ENCODE measurements at regions not wholly inside any gene's neighbourhood (a gene's known extent, or its start where the extent isn't known, plus 50 kb on each side); places are given as distances from the start of the nearest gene placed in this dataset.

- ATAC-seq (no peak), DNase-seq (no peak), FAIRE-seq (no peak)
- Histone ChIP-seq H3K9me3 (no peaks in the 10 kb centered on the region), H3K36me3 (no peaks in the 10 kb centered on the region), H3K4me3 (no peak overlapping the region), H3K4me1 (no peaks in the 10 kb centered on the region), H3K27ac (no peak overlapping the region), H3K27me3 (peaks cover 0 to 3% (median 0%) of the 10 kb centered on the region in 4 donors)
- intact Hi-C loops (cut with DNase I) = no loop called here
- TF ChIP-seq CTCF (IDR thresholded peaks at IDR 0.05) = no peak
- 70 to 82% methylated on average over 2 of the region's 2 CpGs for WGBS, 2 donors
Measured at GRCh38 chr10:27599546-27599945, 95.4 kb downstream of the RAB18 start.

- no peak overlapping the region for H3K4me3 ChIP-seq
- intact Hi-C loops (cut with DNase I) = no loop called here
- FAIRE-seq (no peak), DNase-seq (no peak), ATAC-seq (no peak)
- no peaks in the 10 kb centered on the region for H3K36me3 ChIP-seq
- no peak overlapping the region for H3K27ac ChIP-seq
- peaks cover 0 to 3% (median 0%) of the 10 kb centered on the region in 4 donors for H3K27me3 ChIP-seq
- no peak for TF ChIP-seq CTCF (IDR thresholded peaks at IDR 0.05)
- no peaks in the 10 kb centered on the region for H3K9me3 ChIP-seq
- WGBS, 2 donors = 79 to 93% methylated on average over 2 of the region's 2 CpGs
- no peaks in the 10 kb centered on the region for H3K4me1 ChIP-seq
Measured at GRCh38 chr10:27600930-27601329, 96.8 kb downstream of the RAB18 start.

- H3K9me3 ChIP-seq = no peaks in the 10 kb centered on the region
- no peak overlapping the region for H3K4me3 ChIP-seq
- WGBS, 2 donors = 71 to 77% methylated on average over 5 of the region's 5 CpGs
- H3K27me3 ChIP-seq = peaks cover 0 to 3% (median 0%) of the 10 kb centered on the region in 4 donors
- no peak overlapping the region for H3K27ac ChIP-seq
- DNase-seq = no peak
- intact Hi-C loops (cut with DNase I) = no loop called here
- no peak for TF ChIP-seq CTCF (IDR thresholded peaks at IDR 0.05)
- no peaks in the 10 kb centered on the region for H3K36me3 ChIP-seq
- H3K4me1 ChIP-seq = no peaks in the 10 kb centered on the region
- no peak for FAIRE-seq
- no peak for ATAC-seq
Measured at GRCh38 chr10:27601503-27601902, 97.4 kb downstream of the RAB18 start.

- no peak overlapping the region for H3K27ac ChIP-seq
- no peaks in the 10 kb centered on the region for H3K4me1 ChIP-seq
- H3K27me3 ChIP-seq = peaks cover 0 to 3% (median 0%) of the 10 kb centered on the region in 4 donors
- ATAC-seq (no peak), DNase-seq (no peak), FAIRE-seq (no peak)
- TF ChIP-seq CTCF (IDR thresholded peaks at IDR 0.05) = no peak
- intact Hi-C loops (cut with DNase I) = no loop called here
- WGBS, 2 donors = 73 to 75% methylated on average over 6 of the region's 6 CpGs
- H3K36me3 ChIP-seq = no peaks in the 10 kb centered on the region
- H3K9me3 ChIP-seq = no peaks in the 10 kb centered on the region
- no peak overlapping the region for H3K4me3 ChIP-seq
Measured at GRCh38 chr10:27601946-27602538, 97.9 kb downstream of the RAB18 start.

- Histone ChIP-seq H3K4me1 (no peaks in the 10 kb centered on the region), H3K27me3 (peaks cover 0 to 3% (median 0%) of the 10 kb centered on the region in 4 donors), H3K4me3 (no peak overlapping the region), H3K27ac (no peak overlapping the region), H3K9me3 (no peaks in the 10 kb centered on the region), H3K36me3 (no peaks in the 10 kb centered on the region)
- FAIRE-seq (no peak), ATAC-seq (no peak), DNase-seq (no peak)
- intact Hi-C loops (cut with DNase I) = no loop called here
- TF ChIP-seq CTCF (IDR thresholded peaks at IDR 0.05) = no peak
- 74 to 80% methylated on average over 1 of the region's 1 CpG for WGBS, 2 donors
Measured at GRCh38 chr10:27603104-27603503, 99.0 kb downstream of the RAB18 start.

Measured in pancreas (tissue), 10 donors.